LNCaP clone FGC (cell line): ENCODE measurements at regions not wholly inside any gene's neighbourhood (a gene's known extent, or its start where the extent isn't known, plus 50 kb on each side); places are given as distances from the start of the nearest gene placed in this dataset.

Experiments
- DNase-seq: peaks from one replicate; pipeline ENCODE4 v3.0.0-alpha.2; 2011; ENCODE audit warnings: low read depth
- H3K4me3 ChIP-seq: 2 replicates; pipeline ENCODE4 v1.5.1; 2011; ENCODE audit warnings: mild to moderate bottlenecking, low read depth, low read length, control low read depth
- TF ChIP-seq, protein P1 (sequence below): IDR thresholded peaks from 2 replicates; pipeline ENCODE4 v1.5.1; 2012; ENCODE audit warnings: mild to moderate bottlenecking; ENCODE audit not compliant: control insufficient read depth, insufficient read depth; ENCODE audit errors: extremely low read depth

DNA sequence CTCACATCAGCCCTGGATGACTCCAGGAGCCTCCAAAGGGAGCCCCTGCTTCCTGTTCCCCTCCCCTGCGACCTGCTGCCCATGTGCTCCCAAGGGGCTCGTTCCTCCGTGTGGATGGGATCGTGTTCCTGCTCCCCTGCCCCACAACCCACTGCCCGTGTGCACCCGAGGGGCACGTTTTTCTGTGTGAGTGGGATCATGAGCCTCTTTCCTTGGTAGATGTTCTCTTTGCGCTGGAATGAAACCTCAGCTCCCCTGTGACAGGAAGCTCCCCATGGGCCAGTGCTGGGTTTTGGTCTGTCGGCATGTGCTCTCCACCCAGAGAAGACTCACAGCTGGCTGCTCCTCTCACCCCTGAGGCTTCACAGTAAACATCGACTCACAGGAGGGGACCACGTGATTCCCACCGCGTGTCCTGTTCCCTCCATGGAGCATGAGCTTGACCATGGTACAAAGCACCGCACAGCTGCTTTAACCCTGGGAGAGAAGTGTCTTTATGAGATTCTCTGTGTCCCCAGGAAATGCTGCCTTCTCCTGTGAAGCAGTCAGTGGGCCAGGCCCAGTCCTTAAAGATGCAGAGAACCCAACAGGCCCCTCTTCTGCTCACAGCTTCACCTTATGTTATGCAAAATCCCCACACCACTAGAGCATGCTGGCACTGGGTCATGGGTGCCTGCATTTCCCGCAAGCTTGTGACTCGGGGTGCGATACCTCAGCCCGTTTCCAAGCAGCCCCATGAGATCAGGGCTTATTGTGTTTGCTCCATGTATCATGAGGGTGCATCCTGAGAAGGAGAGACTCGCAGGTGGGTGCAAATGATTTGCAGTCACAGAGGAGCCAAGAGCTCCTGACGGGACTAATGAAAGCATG lies 215.1 kb downstream of the ERMARD start:
- H3K4me3 ChIP-seq, result no peak overlapping the region
- TF ChIP-seq, protein P1, sequence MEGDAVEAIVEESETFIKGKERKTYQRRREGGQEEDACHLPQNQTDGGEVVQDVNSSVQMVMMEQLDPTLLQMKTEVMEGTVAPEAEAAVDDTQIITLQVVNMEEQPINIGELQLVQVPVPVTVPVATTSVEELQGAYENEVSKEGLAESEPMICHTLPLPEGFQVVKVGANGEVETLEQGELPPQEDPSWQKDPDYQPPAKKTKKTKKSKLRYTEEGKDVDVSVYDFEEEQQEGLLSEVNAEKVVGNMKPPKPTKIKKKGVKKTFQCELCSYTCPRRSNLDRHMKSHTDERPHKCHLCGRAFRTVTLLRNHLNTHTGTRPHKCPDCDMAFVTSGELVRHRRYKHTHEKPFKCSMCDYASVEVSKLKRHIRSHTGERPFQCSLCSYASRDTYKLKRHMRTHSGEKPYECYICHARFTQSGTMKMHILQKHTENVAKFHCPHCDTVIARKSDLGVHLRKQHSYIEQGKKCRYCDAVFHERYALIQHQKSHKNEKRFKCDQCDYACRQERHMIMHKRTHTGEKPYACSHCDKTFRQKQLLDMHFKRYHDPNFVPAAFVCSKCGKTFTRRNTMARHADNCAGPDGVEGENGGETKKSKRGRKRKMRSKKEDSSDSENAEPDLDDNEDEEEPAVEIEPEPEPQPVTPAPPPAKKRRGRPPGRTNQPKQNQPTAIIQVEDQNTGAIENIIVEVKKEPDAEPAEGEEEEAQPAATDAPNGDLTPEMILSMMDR, result no peak
- DNase-seq, result no peak

DNA sequence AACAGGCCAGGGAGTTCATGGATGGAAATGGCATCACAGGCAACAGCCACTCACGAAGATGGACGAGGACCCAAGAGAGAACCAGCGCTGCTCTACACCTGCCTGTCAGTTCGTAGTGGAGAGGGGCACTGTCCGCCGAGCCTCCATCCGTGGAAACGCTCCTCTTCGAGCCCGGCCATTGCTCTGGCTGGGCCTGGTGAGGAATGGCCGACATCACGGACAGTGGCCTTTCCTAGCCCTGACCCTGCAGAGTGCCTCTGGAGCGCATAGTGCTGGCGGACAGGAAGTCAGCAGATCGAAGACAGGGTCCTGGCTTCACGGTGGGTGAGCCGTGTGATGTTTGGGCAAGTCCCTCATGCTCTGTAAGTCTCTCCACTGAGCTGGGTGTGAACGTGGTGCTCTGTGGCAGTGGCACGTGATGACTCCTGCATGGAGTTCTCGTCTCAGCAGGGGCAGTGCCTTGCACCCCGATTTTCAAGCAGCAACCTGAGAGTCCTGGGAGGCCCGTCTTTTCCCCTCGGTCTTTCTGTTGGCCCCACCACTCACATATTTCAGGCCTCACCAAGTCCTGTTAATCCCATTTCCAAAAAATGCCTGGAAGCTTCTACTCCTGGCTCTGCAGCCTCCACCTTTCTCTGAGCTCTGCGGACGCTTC lies 214.4 kb downstream of the ERMARD start:
- no peak for DNase-seq
- no peak overlapping the region for H3K4me3 ChIP-seq
- TF ChIP-seq, protein P1, result no peak

DNA sequence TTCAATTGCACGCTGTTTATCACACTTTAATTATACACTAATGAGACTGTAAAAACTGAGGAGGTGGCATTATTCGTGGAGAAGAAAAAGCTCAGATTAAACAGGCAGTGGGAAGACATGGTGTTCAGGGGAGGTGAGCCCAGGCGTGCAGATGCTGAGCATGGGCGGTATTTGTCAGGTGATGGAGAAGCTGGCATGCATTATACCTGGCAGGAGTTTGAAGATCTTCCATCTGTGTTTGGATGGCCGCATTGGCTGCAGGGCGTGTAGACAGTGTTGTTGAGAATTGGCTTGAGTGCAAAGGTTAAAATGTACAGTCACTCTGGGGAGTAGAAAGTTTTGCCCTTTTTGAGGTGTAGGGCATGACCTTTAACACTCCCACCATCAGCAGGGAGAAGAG lies 213.8 kb downstream of the ERMARD start:
- no peak for DNase-seq
- H3K4me3 ChIP-seq, result no peak overlapping the region
- TF ChIP-seq, protein P1, result no peak

- H3K4me3 ChIP-seq, result no peak overlapping the region
- TF ChIP-seq, protein P1, result no peak
- no peak for DNase-seq
Observed at GRCh38 chr6:169964486-169965180, 213.2 kb downstream of the ERMARD start.

GRCh38 chr6:169963581-169964297 lies 212.3 kb downstream of the ERMARD start:
- TF ChIP-seq, protein P1, result no peak
- DNase-seq, result no peak
- no peak overlapping the region for H3K4me3 ChIP-seq

DNA sequence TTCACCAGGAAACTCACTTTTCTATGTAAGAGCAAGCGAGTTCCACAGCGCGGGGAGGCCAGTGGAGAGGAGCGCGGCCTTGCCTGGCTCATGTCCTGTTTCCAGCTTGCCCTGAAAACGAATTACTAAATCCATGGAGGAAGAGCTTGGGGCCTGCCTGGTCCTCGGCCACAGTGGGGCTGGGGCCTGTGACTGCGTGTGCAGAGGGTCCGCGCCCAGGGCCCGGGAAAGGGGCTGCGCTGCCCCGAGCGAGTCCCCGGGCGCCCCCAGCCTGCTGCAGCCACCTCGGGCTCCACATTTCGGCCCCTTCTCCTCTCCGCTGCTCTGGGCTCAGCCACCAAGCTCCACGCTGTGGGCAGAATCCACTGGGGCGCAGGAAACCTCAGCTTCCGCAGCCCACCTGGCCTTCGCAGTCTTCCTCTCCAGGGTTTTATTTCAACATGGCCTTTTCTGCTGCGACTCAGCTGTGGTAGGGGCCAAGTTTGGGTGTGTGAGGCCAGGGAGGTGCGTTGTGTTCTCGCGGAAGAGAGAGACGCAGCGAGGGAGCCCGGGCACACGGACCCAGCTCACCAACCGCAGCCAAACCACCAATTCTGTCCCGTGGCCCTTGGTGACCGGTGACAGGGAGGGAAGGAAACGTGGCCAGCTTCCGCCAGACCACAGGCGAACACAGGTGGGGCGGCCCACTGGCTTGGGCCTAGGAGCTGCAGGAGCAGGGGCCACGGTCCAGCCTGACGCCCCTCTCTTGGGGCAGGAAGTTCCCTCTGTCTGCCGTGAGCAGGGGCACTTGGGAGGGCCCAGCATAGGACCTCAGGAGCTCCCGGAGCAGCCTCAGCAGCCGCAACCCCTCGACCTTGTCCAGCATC lies 211.4 kb downstream of the ERMARD start:
- TF ChIP-seq, protein P1, result no peak
- no peak overlapping the region for H3K4me3 ChIP-seq
- no peak for DNase-seq
